Prostate gland (tissue), 2 donors: ENCODE measurements at regions not wholly inside any gene's neighbourhood (a gene's known extent, or its start where the extent isn't known, plus 50 kb on each side); places are given as distances from the start of the nearest gene placed in this dataset.

ENCODE experiments used
- POLR2A ChIP-seq: fragments of 450-650 bp; IDR thresholded peaks from one replicate; pipeline ENCODE4 v1.6.1; 2016; ENCODE audit warnings: antibody characterized with exemption, mild to moderate bottlenecking
- POLR2AphosphoS5 ChIP-seq: sonication (generic); formaldehyde crosslinking; IDR thresholded peaks from one replicate; pipeline ENCODE4 v1.6.1; 2017; ENCODE audit warnings: antibody characterized with exemption
- TF ChIP-seq, protein P1 (sequence below), 4 experiments: fragments of 200-600 bp in 2 of 4; fragments of 450-650 bp in 2 of 4; sonication (generic) in 2 of 4; IDR thresholded peaks; 1 replicate in 3 of 4; 2 replicates in 1 of 4; pipeline ENCODE4 v1.5.1; 2016 to 2019; ENCODE audit warnings: antibody characterized with exemption in 4 of 4, mild to moderate bottlenecking in 2 of 4, moderate library complexity in 2 of 4

DNA sequence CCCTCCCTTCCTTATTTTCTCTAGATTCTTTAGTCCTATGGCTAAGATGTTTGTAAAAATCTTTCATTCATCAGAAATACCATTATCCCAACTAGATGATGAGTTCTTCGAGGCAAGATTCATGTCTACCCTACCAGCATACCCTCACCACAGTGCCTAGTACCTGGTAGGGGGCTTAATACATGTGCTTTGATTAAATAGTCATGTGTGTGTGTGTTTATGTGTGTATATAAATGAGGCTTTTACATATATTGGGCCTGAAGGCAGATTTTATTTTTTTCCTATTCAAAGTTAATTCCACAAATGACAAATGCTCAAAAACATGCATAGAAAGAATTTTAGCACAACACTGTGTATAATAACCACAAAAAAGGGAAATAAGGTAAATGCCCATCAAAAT is 193.0 kb upstream of the IRX3 start:
- TF ChIP-seq POLR2AphosphoS5 (no peak), POLR2A (no peak)
- TF ChIP-seq, protein P1, sequence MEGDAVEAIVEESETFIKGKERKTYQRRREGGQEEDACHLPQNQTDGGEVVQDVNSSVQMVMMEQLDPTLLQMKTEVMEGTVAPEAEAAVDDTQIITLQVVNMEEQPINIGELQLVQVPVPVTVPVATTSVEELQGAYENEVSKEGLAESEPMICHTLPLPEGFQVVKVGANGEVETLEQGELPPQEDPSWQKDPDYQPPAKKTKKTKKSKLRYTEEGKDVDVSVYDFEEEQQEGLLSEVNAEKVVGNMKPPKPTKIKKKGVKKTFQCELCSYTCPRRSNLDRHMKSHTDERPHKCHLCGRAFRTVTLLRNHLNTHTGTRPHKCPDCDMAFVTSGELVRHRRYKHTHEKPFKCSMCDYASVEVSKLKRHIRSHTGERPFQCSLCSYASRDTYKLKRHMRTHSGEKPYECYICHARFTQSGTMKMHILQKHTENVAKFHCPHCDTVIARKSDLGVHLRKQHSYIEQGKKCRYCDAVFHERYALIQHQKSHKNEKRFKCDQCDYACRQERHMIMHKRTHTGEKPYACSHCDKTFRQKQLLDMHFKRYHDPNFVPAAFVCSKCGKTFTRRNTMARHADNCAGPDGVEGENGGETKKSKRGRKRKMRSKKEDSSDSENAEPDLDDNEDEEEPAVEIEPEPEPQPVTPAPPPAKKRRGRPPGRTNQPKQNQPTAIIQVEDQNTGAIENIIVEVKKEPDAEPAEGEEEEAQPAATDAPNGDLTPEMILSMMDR (IDR thresholded peaks at IDR 0.05), result no peak
